ENCODE measurements at regions not wholly inside any gene's neighbourhood (a gene's known extent, or its start where the extent isn't known, plus 50 kb on each side); places are given as distances from the start of the nearest gene placed in this dataset.

DNA sequence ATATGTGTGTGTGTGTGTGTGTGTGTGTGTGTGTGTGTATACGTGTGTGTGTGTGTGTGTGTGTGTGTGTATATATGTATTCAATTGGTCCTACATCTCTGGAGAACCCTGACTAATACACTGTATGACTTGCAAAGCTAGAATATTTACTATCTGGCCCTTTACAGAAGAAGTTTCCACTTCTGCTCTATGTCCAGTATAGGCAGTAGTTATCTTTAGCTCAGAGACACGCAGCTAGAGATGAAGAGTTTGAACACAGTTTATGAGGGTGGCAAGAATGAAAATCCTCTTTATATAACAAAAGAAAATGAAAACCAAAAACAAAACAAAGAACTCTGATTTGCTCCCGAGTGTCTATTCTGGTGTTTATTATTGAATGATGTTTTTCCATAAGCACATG is 201.2 kb downstream of the ASB1 start:
- H3K27ac ChIP-seq (ENCODE audit: low read length) = no peak overlapping the region
- no peak overlapping the region for H3K9ac ChIP-seq (ENCODE audit: low read length)
- H4K20me1 ChIP-seq (ENCODE audit: insufficient read depth, low read length) = no peaks in the 10 kb centered on the region
- no peaks in the 10 kb centered on the region for H3K79me2 ChIP-seq (ENCODE audit: low read length)
- no peak overlapping the region for H2AFZ ChIP-seq (ENCODE audit: low read depth, low read length)
- no peak overlapping the region for H3K4me3 ChIP-seq (ENCODE audit: low read length)
- no peaks in the 10 kb centered on the region for H3K27me3 ChIP-seq (ENCODE audit: low read depth, low read length)
- TF ChIP-seq, protein P1, sequence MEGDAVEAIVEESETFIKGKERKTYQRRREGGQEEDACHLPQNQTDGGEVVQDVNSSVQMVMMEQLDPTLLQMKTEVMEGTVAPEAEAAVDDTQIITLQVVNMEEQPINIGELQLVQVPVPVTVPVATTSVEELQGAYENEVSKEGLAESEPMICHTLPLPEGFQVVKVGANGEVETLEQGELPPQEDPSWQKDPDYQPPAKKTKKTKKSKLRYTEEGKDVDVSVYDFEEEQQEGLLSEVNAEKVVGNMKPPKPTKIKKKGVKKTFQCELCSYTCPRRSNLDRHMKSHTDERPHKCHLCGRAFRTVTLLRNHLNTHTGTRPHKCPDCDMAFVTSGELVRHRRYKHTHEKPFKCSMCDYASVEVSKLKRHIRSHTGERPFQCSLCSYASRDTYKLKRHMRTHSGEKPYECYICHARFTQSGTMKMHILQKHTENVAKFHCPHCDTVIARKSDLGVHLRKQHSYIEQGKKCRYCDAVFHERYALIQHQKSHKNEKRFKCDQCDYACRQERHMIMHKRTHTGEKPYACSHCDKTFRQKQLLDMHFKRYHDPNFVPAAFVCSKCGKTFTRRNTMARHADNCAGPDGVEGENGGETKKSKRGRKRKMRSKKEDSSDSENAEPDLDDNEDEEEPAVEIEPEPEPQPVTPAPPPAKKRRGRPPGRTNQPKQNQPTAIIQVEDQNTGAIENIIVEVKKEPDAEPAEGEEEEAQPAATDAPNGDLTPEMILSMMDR (IDR thresholded peaks at IDR 0.05; ENCODE audit: low read depth, low read length) = no peak
- TF ChIP-seq EZH2phosphoT487 (IDR thresholded peaks at IDR 0.05; ENCODE audit: low read depth) = no peak
- H3K9me3 ChIP-seq (ENCODE audit: insufficient read depth, low read length) = no peaks in the 10 kb centered on the region
- H3K36me3 ChIP-seq (replicated peaks; ENCODE audit: low read depth, low read length) = no peaks in the 10 kb centered on the region
- no peak overlapping the region for H3K4me2 ChIP-seq (ENCODE audit: low read length)
- no peaks in the 10 kb centered on the region for H3K4me1 ChIP-seq (ENCODE audit: low read length)

DNA sequence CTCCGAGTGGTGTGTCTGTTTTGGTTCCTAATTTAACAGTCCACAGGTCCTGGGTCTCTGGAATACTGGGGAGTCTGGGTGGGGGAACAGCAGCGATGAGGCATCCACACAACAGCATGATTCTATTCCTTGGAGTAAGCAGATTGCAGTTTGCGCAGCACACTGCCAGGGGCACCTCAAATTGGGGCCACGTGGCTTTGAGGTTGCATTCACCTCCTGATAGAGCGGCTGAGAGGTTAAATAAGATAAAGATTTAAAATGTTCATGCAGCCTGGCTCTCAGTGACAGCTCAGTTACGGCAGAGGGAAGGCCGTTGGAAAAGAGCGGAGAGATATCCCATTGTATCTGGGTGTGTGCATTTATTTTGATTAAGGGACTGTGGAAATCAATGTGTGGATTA is 202.3 kb downstream of the ASB1 start:
- no peak overlapping the region for H3K27ac ChIP-seq (ENCODE audit: low read length)
- no peak overlapping the region for H2AFZ ChIP-seq (ENCODE audit: low read depth, low read length)
- no peak overlapping the region for H3K9ac ChIP-seq (ENCODE audit: low read length)
- no peaks in the 10 kb centered on the region for H3K79me2 ChIP-seq (ENCODE audit: low read length)
- H4K20me1 ChIP-seq (ENCODE audit: insufficient read depth, low read length) = no peaks in the 10 kb centered on the region
- no peaks in the 10 kb centered on the region for H3K9me3 ChIP-seq (ENCODE audit: insufficient read depth, low read length)
- TF ChIP-seq EZH2phosphoT487 (IDR thresholded peaks at IDR 0.05; ENCODE audit: low read depth) = no peak
- TF ChIP-seq, protein P1 (IDR thresholded peaks at IDR 0.05; ENCODE audit: low read depth, low read length) = no peak
- H3K27me3 ChIP-seq (ENCODE audit: low read depth, low read length) = no peaks in the 10 kb centered on the region
- no peaks in the 10 kb centered on the region for H3K4me1 ChIP-seq (ENCODE audit: low read length)
- no peaks in the 10 kb centered on the region for H3K36me3 ChIP-seq (replicated peaks; ENCODE audit: low read depth, low read length)
- H3K4me3 ChIP-seq (ENCODE audit: low read length) = no peak overlapping the region
- no peak overlapping the region for H3K4me2 ChIP-seq (ENCODE audit: low read length)

DNA sequence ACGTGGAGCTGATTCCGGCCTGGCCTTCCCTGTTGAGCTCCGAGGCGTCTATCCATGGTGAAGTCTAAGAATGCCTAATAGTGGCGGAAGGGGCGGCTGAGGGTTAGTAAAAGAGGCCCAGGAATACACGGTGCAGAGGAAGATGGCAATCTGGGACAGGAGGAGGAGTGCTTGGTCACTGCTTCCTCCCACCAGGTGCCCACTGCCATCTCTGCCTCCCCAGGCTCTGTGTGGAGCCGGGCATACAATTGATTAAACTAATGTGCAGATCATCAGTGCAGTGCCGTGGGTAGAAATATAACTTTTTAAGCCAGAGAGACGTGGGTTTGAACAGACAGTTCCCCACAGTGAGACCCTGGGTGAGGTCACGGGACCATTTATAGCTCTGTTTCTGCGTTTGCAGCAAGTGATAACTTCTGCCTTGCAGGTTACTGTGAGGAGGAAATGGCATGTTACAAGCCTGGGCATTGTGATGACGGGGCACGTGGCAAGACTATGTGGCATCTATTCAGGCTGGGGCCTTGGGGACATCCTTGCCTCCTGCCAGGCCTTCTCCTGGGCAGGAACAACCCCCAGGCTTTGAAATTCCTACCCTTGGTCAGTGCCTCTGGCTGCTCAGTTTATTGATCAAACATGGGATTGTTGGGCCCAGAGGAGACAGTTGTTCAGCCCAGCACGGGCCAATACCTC is 204.9 kb downstream of the ASB1 start:
- Histone ChIP-seq H2AFZ (ENCODE audit: low read depth, low read length) (no peak overlapping the region), H3K9ac (ENCODE audit: low read length) (no peak overlapping the region), H3K9me3 (ENCODE audit: insufficient read depth, low read length) (no peaks in the 10 kb centered on the region), H3K4me2 (ENCODE audit: low read length) (no peak overlapping the region), H4K20me1 (ENCODE audit: insufficient read depth, low read length) (no peaks in the 10 kb centered on the region), H3K36me3 (replicated peaks; ENCODE audit: low read depth, low read length) (no peaks in the 10 kb centered on the region), H3K4me3 (ENCODE audit: low read length) (no peak overlapping the region), H3K27me3 (ENCODE audit: low read depth, low read length) (no peaks in the 10 kb centered on the region), H3K4me1 (ENCODE audit: low read length) (no peaks in the 10 kb centered on the region), H3K79me2 (ENCODE audit: low read length) (no peaks in the 10 kb centered on the region), H3K27ac (ENCODE audit: low read length) (no peak overlapping the region)
- TF ChIP-seq, protein P1 (IDR thresholded peaks at IDR 0.05; ENCODE audit: low read depth, low read length) = no peak
- no peak for TF ChIP-seq EZH2phosphoT487 (IDR thresholded peaks at IDR 0.05; ENCODE audit: low read depth)

DNA sequence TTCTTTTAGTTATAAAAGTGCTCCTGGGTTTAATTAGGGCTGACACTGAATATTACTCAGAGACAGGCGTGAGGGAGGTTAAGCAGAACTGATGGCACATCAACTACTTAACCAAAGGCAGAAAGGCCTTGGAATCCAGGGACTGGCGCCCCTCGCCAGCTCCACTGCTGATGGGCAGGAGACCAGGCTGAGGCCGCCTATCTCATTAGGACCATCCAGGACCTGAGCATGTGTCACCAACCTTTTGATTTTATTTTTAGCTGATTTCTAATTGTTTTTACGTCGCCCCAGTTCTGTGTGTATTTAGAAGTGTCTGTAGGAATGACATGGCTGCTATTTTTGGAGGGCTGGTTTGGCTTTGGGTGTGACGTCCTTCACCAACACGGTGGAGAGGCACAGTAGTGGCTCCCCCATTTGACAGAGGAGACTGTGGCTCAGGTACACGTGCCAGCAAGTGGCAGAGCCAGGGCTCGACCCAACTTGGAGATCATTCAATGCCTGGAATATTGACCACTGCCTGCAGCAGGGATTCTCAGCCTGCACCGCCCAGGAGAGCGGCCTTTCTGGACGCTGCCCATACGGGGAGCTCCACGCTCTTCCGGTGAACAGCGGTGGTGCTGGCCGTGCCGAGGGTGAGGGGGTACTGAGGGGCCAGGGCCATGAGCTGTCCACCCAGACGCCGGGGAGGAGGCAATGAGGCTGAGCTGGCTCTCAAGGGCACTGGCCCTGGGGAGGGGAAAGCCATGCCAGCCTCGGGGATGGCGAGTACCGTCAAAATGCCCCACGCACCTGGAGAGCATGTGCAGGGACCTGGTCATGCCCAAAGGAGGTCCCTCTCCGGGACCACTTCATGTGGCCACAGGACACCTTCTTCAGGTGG is 205.7 kb downstream of the ASB1 start:
- no peak overlapping the region for H3K9ac ChIP-seq (ENCODE audit: low read length)
- H3K4me2 ChIP-seq (ENCODE audit: low read length) = no peak overlapping the region
- no peak overlapping the region for H3K27ac ChIP-seq (ENCODE audit: low read length)
- no peak overlapping the region for H2AFZ ChIP-seq (ENCODE audit: low read depth, low read length)
- H3K4me1 ChIP-seq (ENCODE audit: low read length) = no peaks in the 10 kb centered on the region
- H3K4me3 ChIP-seq (ENCODE audit: low read length) = no peak overlapping the region
- H3K27me3 ChIP-seq (ENCODE audit: low read depth, low read length) = no peaks in the 10 kb centered on the region
- no peaks in the 10 kb centered on the region for H3K79me2 ChIP-seq (ENCODE audit: low read length)
- no peaks in the 10 kb centered on the region for H4K20me1 ChIP-seq (ENCODE audit: insufficient read depth, low read length)
- no peaks in the 10 kb centered on the region for H3K36me3 ChIP-seq (replicated peaks; ENCODE audit: low read depth, low read length)
- TF ChIP-seq EZH2phosphoT487 (IDR thresholded peaks at IDR 0.05; ENCODE audit: low read depth) = no peak
- TF ChIP-seq, protein P1 (IDR thresholded peaks at IDR 0.05; ENCODE audit: low read depth, low read length) = no peak
- H3K9me3 ChIP-seq (ENCODE audit: insufficient read depth, low read length) = no peaks in the 10 kb centered on the region
